Mucosa of descending colon (tissue), 3 donors: ENCODE measurements at regions not wholly inside any gene's neighbourhood (a gene's known extent, or its start where the extent isn't known, plus 50 kb on each side); places are given as distances from the start of the nearest gene placed in this dataset.

ENCODE experiments used
- ATAC-seq: fragments of 200-7000 bp; cut with Tn5 transposase; one replicate; pipeline ENCODE4 v1.9.1; 2020; ENCODE audit warnings: mild to moderate bottlenecking, moderate library complexity
- DNase-seq, 3 donors: peaks; one replicate each; pipeline ENCODE4 v3.0.0-alpha.2; 2020
- H3K36me3 ChIP-seq: fragments of 200-600 bp; one replicate; pipeline ENCODE4 v1.8.0; 2021; ENCODE audit warnings: low read depth, mild to moderate bottlenecking
- H3K4me1 ChIP-seq: fragments of 200-600 bp; one replicate; pipeline ENCODE4 v1.8.0; 2021; ENCODE audit warnings: low read depth, mild to moderate bottlenecking
- H3K4me3 ChIP-seq: fragments of 200-600 bp; one replicate; pipeline ENCODE4 v1.8.0; 2021; ENCODE audit warnings: mild to moderate bottlenecking
- H3K9me3 ChIP-seq: fragments of 200-600 bp; one replicate; pipeline ENCODE4 v1.8.0; 2021; ENCODE audit warnings: mild to moderate bottlenecking
- intact Hi-C, 2 donors: fragments of 100-400 bp; cut with DNase I in 1 of 2; cut with micrococcal nuclease in 1 of 2; formaldehyde crosslinking; loops; one replicate each; pipeline versions ENCODE4 v1.11.0 to v1.11.1; 2022; cut with DNase I, micrococcal nuclease
- TF ChIP-seq, protein P1 (sequence below): fragments of 200-600 bp; IDR thresholded peaks from one replicate; pipeline ENCODE4 v1.8.0; 2022; ENCODE audit warnings: antibody characterized with exemption, mild to moderate bottlenecking
- donor health status: DM: no; HTN: no; CAD: no; lungs with moderate emphysema.
- donor health status: DM: no; HTN: no; CAD: no.
- donor health status: DM: no; HTN: yes; CAD: no.

DNA sequence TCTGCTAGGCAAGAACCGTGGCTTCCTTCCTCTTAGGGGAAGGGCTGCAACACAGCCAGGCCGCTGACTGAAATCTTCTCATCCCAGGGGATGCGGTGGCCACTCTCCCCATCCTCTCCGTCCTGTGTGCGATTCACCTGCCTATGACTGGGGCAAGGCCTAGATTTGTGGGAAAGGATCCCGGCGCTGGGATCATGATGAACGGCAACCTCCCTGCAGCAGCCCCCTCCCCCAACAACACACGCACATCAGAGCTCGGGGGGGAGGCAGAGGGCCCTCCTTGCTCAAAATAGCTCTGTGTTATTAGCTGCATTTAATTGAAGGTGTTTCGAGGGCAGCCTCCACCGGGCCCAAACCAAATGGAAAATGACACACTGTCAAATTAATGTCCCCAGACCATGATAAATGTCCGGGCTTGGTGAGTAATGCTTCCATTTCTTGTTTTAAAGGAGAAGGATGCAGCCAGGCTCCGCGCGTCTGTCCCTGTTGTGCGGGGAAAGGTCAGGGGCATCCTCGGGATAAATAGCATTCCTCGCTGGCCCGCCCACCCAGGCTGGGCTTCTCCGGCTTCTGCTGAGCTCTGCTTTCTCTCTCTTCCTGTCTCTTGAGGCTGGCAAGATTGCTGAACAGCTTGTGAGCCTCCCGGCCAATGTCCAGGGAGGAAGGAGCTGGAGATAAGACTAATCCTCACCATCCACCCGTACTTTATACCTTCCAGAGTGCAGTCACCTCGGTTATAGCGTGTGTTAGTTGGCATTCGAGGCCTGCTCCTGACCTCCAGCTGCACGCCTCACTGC is 56.4 kb upstream of the TLE3 start:
- intact Hi-C loops = no loop called here
- ATAC-seq (peak; percentile 22), DNase-seq (no peak)
- Histone ChIP-seq H3K36me3 (no peaks in the 10 kb centered on the region), H3K4me1 (peaks cover 3% of the 10 kb centered on the region), H3K4me3 (no peak overlapping the region), H3K9me3 (no peaks in the 10 kb centered on the region)
- TF ChIP-seq, protein P1, sequence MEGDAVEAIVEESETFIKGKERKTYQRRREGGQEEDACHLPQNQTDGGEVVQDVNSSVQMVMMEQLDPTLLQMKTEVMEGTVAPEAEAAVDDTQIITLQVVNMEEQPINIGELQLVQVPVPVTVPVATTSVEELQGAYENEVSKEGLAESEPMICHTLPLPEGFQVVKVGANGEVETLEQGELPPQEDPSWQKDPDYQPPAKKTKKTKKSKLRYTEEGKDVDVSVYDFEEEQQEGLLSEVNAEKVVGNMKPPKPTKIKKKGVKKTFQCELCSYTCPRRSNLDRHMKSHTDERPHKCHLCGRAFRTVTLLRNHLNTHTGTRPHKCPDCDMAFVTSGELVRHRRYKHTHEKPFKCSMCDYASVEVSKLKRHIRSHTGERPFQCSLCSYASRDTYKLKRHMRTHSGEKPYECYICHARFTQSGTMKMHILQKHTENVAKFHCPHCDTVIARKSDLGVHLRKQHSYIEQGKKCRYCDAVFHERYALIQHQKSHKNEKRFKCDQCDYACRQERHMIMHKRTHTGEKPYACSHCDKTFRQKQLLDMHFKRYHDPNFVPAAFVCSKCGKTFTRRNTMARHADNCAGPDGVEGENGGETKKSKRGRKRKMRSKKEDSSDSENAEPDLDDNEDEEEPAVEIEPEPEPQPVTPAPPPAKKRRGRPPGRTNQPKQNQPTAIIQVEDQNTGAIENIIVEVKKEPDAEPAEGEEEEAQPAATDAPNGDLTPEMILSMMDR = no peak

DNA sequence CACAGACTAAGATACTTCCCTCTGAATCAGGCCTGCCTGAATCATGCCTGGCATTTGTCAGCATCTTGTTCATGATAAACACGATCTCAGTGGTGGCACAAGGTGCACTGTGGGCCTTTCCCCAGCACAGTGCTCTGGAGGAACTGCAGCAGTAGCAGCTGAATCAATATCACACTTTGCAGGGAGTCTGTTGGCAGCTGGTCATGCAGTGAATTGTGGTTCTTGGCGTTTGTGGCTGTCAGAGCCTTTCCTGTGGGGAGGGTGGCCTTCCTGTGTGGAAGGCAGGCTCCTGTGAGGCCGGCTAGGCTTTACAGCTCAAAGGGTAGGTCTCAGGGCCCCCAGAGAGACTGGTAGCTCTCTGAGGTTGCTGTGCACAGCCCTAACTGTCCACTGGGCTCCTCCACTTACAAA is 54.4 kb upstream of the TLE3 start:
- Histone ChIP-seq H3K4me3 (no peak overlapping the region), H3K4me1 (peaks cover 3% of the 10 kb centered on the region), H3K36me3 (no peaks in the 10 kb centered on the region), H3K9me3 (no peaks in the 10 kb centered on the region)
- ATAC-seq (peak; percentile 45), DNase-seq (no peak)
- intact Hi-C loops = no loop called here
- TF ChIP-seq, protein P1 = no peak

DNA sequence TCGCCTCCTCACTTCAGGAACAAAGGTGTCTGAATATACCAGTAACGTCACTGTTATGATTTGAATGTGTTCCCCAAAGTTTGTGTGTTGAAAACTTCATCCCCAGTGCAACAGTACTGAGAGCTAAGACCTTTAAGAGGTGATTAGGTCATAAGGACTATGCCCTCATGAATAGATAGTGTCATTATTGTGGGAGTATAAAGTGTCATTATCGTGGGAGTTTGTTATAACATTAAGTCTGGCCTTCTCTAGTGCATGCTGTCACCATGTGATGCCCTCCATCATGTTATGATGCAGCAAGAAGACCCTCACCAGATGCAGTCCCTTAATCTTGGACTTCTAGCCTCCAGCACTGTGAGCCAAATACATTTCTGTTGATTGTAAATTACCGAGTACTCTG is 53.7 kb upstream of the TLE3 start:
- intact Hi-C loops = no loop called here
- ATAC-seq = no peak
- TF ChIP-seq, protein P1 = no peak
- no peak for DNase-seq
- Histone ChIP-seq H3K4me3 (no peak overlapping the region), H3K9me3 (no peaks in the 10 kb centered on the region), H3K4me1 (no peaks in the 10 kb centered on the region), H3K36me3 (no peaks in the 10 kb centered on the region)

DNA sequence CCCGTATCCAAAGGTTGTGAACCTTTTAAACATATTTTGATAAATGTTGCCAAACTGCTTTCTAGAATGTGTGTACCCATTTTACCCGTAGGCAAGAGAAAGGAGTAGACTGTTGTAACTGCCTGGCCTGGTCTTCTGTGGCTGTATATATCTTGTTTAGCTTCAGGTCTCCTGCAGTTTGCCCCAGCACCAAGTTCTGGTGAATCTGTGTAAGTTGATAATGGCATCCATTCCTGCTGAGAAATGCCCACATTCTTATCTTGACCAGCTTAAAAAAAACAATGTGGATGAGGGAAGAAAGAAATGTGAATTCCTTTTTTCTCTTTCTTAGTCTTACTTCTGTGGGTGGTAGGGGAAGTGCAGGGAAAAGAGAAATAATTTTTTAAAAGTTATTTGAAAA is 53.3 kb upstream of the TLE3 start:
- intact Hi-C loops = no loop called here
- no peak for ATAC-seq
- Histone ChIP-seq H3K36me3 (no peaks in the 10 kb centered on the region), H3K4me3 (no peak overlapping the region), H3K9me3 (no peaks in the 10 kb centered on the region), H3K4me1 (no peaks in the 10 kb centered on the region)
- TF ChIP-seq, protein P1 = no peak
- DNase-seq = no peak

DNA sequence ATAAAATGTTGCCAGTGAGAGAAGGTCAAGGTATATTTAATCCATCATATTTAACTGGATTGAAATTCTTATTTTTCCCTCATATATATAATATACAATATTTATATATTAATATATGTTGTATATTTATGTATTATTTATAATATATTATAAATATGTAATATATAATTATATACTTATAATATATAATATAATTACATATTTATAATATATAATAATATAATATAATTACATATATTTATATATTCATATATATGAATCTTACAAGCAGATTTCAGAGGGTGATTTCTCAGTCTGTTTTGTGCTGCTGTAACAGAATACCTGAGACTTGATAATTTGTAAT is 52.7 kb upstream of the TLE3 start:
- Histone ChIP-seq H3K36me3 (no peaks in the 10 kb centered on the region), H3K9me3 (no peaks in the 10 kb centered on the region), H3K4me1 (no peaks in the 10 kb centered on the region), H3K4me3 (no peak overlapping the region)
- TF ChIP-seq, protein P1 = no peak
- DNase-seq (no peak), ATAC-seq (no peak)
- intact Hi-C loops = no loop called here
